ENCODE measurements at regions not wholly inside any gene's neighbourhood (a gene's known extent, or its start where the extent isn't known, plus 50 kb on each side); places are given as distances from the start of the nearest gene placed in this dataset.

GRCh38 chr7:108771853-108772252 is 202.2 kb downstream of the DNAJB9 start:
- TF ChIP-seq ARNTL (CRISPR knock-in tag; IDR thresholded peaks at IDR 0.05; ENCODE audit: borderline replicate concordance, low read depth) (no peak), ZFP30 (CRISPR knock-in tag; IDR thresholded peaks at IDR 0.05) (no peak), ZNF565 (CRISPR knock-in tag; conservative IDR thresholded peaks at IDR 0.05; ENCODE audit: low read depth) (no peak), TOX (CRISPR knock-in tag; IDR thresholded peaks at IDR 0.05; ENCODE audit: borderline replicate concordance) (no peak)

All from SK-N-SH treated with all-trans-retinoic acid at 6 μM for 48 hours (cell line).